Parathyroid adenoma (tissue), 2 donors: ENCODE measurements at regions not wholly inside any gene's neighbourhood (a gene's known extent, or its start where the extent isn't known, plus 50 kb on each side); places are given as distances from the start of the nearest gene placed in this dataset.

Source experiments
- H2AFZ ChIP-seq: fragments of 300-600 bp; sonication (generic); one replicate; pipeline ENCODE4 v1.7.0; 2017; ENCODE audit warnings: antibody characterized with exemption, mild to moderate bottlenecking
- H3K27ac ChIP-seq: fragments of 300-600 bp; sonication (generic); one replicate; pipeline ENCODE4 v1.7.0; 2017
- H3K27me3 ChIP-seq: fragments of 300-600 bp; sonication (generic); one replicate; pipeline ENCODE4 v1.7.0; 2017; ENCODE audit warnings: low read length; ENCODE audit not compliant: control insufficient read depth, insufficient read depth
- H3K36me3 ChIP-seq: fragments of 300-600 bp; sonication (generic); one replicate; pipeline ENCODE4 v1.7.0; 2017; ENCODE audit warnings: low read length; ENCODE audit not compliant: control insufficient read depth, insufficient read depth
- H3K4me1 ChIP-seq: fragments of 300-600 bp; sonication (generic); one replicate; pipeline ENCODE4 v1.7.0; 2017; ENCODE audit warnings: control low read depth
- H3K4me2 ChIP-seq: fragments of 300-600 bp; sonication (generic); one replicate; pipeline ENCODE4 v1.7.0; 2017; ENCODE audit warnings: low read length
- H3K4me3 ChIP-seq: fragments of 300-600 bp; sonication (generic); one replicate; pipeline ENCODE4 v1.7.0; 2017; ENCODE audit warnings: low read depth, low read length
- H3K79me2 ChIP-seq: fragments of 300-600 bp; sonication (generic); one replicate; pipeline ENCODE4 v1.7.0; 2017; ENCODE audit warnings: control low read depth
- H3K9ac ChIP-seq: fragments of 300-600 bp; sonication (generic); one replicate; pipeline ENCODE4 v1.7.0; 2017; ENCODE audit warnings: mild to moderate bottlenecking
- H3K9me3 ChIP-seq: fragments of 300-600 bp; sonication (generic); one replicate; pipeline ENCODE4 v1.7.0; 2017; ENCODE audit warnings: low read length; ENCODE audit not compliant: control insufficient read depth
- TF ChIP-seq, protein P1 (sequence below): fragments of 300-600 bp; sonication (generic); IDR thresholded peaks from one replicate; pipeline ENCODE4 v1.7.0; 2017; ENCODE audit warnings: antibody characterized with exemption, mild to moderate bottlenecking
- donor health status: primary hyperparathyroidism.

DNA sequence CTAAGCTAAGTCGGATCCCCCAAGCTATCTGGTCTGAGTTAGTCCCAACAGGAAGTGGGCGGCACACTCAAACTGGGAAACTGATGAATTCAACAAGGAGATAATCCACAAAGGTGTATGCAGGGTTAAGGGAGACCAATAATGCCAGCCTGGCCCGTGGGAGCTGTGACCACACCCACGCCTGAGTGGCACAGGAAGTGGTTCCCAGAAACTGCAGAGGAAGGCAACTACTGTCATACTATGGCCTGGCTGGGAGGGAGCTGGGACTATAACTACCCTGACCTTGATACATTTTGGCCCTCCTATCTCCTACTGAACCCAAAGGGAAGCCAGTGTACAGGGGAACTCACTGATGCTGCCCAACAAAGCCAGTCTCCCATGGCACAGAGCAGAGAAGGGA lies 85.5 kb upstream of the TDRD3 start:
- TF ChIP-seq, protein P1, sequence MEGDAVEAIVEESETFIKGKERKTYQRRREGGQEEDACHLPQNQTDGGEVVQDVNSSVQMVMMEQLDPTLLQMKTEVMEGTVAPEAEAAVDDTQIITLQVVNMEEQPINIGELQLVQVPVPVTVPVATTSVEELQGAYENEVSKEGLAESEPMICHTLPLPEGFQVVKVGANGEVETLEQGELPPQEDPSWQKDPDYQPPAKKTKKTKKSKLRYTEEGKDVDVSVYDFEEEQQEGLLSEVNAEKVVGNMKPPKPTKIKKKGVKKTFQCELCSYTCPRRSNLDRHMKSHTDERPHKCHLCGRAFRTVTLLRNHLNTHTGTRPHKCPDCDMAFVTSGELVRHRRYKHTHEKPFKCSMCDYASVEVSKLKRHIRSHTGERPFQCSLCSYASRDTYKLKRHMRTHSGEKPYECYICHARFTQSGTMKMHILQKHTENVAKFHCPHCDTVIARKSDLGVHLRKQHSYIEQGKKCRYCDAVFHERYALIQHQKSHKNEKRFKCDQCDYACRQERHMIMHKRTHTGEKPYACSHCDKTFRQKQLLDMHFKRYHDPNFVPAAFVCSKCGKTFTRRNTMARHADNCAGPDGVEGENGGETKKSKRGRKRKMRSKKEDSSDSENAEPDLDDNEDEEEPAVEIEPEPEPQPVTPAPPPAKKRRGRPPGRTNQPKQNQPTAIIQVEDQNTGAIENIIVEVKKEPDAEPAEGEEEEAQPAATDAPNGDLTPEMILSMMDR = no peak
- Histone ChIP-seq H3K27me3 (no peaks in the 10 kb centered on the region), H3K27ac (no peak overlapping the region), H3K36me3 (no peaks in the 10 kb centered on the region), H3K79me2 (no peaks in the 10 kb centered on the region), H3K4me1 (no peaks in the 10 kb centered on the region), H2AFZ (no peak overlapping the region), H3K9ac (no peak overlapping the region), H3K4me3 (no peak overlapping the region), H3K9me3 (no peaks in the 10 kb centered on the region), H3K4me2 (no peak overlapping the region)

DNA sequence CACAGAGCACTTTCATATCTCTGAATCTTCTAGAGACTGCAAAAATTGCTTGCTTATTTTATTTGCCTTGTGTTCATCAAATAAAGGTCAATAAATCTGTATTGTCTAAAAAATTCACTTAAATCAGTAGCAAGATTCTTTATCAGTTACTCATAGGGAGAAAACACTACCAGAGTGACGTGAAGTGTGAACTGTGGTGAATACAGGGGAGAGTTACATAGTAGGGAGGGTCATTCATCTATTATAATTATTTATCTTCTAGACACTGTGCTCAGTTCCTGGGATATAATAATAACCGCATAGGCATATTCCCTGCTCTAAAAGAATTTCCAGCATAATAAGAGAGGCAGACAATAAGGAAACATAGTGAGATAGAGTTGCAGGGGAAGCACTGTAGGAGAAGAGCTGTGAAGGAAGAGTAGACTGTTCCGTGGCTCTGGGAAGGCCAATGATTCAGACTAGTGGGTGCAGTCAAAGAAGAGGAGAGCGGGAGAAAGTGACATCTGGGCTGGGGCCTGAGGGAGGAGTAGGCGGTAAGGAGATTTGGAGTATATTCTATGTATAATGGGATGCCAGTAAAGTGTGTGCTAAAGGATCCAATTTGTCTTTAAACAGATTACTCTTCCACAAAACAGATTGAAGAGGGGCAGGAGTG lies 84.0 kb upstream of the TDRD3 start:
- H2AFZ ChIP-seq = no peak overlapping the region
- TF ChIP-seq, protein P1 = no peak
- no peaks in the 10 kb centered on the region for H3K79me2 ChIP-seq
- H3K4me3 ChIP-seq = no peak overlapping the region
- H3K27me3 ChIP-seq = no peaks in the 10 kb centered on the region
- no peaks in the 10 kb centered on the region for H3K9me3 ChIP-seq
- no peak overlapping the region for H3K9ac ChIP-seq
- H3K4me1 ChIP-seq = no peaks in the 10 kb centered on the region
- H3K4me2 ChIP-seq = no peak overlapping the region
- no peaks in the 10 kb centered on the region for H3K36me3 ChIP-seq
- H3K27ac ChIP-seq = no peak overlapping the region

DNA sequence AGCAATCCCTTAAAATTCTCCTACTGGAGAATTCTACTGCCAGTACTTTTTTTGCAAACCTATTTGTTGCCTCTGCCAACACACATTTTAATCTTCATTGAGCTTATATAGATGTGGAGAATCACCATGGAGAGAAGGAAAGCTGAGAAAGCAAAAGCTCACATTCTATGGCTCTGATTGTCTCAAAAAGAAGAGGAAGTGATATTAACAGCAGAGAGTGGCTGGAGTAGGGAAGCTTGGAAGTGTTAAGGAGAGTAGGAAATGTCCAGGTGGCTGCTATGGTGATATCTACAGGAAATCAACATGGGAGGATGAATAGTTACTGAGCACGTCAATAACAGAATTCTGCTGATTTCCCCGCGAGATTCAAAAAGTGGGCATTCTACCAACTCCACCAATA lies 78.8 kb upstream of the TDRD3 start:
- Histone ChIP-seq H3K79me2 (no peaks in the 10 kb centered on the region), H3K4me2 (no peak overlapping the region), H3K27me3 (no peaks in the 10 kb centered on the region), H3K4me3 (no peak overlapping the region), H3K9ac (no peak overlapping the region), H3K27ac (no peak overlapping the region), H2AFZ (no peak overlapping the region), H3K4me1 (no peaks in the 10 kb centered on the region), H3K9me3 (no peaks in the 10 kb centered on the region), H3K36me3 (no peaks in the 10 kb centered on the region)
- TF ChIP-seq, protein P1 = no peak

DNA sequence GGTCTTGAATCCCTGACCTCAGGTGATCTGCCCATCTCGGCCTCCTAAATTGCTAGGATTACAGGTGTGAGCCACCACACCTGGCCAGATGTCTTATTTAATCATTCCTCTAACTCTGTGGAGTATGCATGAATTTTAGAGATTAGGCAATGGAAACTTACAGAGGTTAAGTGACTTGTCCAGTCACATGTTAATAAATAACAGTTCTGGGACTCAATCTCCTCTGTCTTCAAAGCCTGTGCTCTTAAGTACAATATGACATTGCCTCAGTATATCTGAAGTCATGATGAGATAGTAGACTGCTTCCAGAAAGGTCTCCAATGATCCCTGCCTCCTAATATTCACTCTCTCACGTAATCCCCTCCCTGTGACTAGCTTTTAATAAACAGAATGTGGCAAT lies 72.9 kb upstream of the TDRD3 start:
- Histone ChIP-seq H3K36me3 (no peaks in the 10 kb centered on the region), H3K4me1 (no peaks in the 10 kb centered on the region), H3K4me3 (no peak overlapping the region), H2AFZ (no peak overlapping the region), H3K9me3 (no peaks in the 10 kb centered on the region), H3K27me3 (no peaks in the 10 kb centered on the region), H3K4me2 (no peak overlapping the region), H3K9ac (no peak overlapping the region), H3K27ac (no peak overlapping the region), H3K79me2 (no peaks in the 10 kb centered on the region)
- TF ChIP-seq, protein P1 = no peak

DNA sequence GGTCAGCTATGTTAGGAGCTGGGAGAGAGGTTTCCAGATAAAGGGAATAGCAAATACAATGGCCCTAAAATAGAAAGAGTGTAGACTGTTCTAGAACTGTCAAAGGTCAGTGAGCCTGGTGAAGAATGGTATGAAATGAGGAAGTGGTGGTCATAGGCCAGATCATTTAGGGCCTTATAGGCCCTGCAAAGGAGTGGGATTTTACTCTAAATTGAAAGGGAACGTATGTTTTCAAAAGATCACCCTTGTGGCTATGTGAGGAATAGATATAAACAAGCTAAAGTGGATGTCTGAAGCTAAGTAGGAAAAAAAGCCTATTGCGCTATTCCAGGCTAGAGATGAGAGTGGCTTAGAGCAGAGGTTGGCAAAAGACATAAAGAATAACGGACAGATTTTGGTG lies 70.7 kb upstream of the TDRD3 start:
- H3K4me1 ChIP-seq = no peaks in the 10 kb centered on the region
- H2AFZ ChIP-seq = no peak overlapping the region
- H3K9me3 ChIP-seq = no peaks in the 10 kb centered on the region
- TF ChIP-seq, protein P1 = no peak
- H3K36me3 ChIP-seq = no peaks in the 10 kb centered on the region
- H3K27me3 ChIP-seq = no peaks in the 10 kb centered on the region
- no peaks in the 10 kb centered on the region for H3K79me2 ChIP-seq
- H3K4me2 ChIP-seq = no peak overlapping the region
- H3K27ac ChIP-seq = no peak overlapping the region
- H3K9ac ChIP-seq = no peak overlapping the region
- H3K4me3 ChIP-seq = no peak overlapping the region
